HEK293 (cell line): ENCODE measurements at regions not wholly inside any gene's neighbourhood (a gene's known extent, or its start where the extent isn't known, plus 50 kb on each side); places are given as distances from the start of the nearest gene placed in this dataset.

Experiments
- CTCF ChIA-PET: fragments of 350-600 bp; formaldehyde crosslinking; extraction: SDS; loops from one replicate; lab custom pipeline; 2021; ENCODE audit warnings: antibody characterized with exemption; lab: Yijun Ruan, JAX
- POLR2A ChIA-PET: fragments of 300-600 bp; formaldehyde crosslinking; extraction: SDS; loops from one replicate; lab custom pipeline; 2020; ENCODE audit warnings: antibody characterized with exemption, inconsistent platforms; lab: Yijun Ruan, JAX
- H3K27ac ChIP-seq: fragments of 200-500 bp; sonication (Bioruptor generic); 2 replicates; pipeline ENCODE4 v1.5.1; 2014; ENCODE audit warnings: low read depth, low read length, control low read depth, inconsistent platforms; ENCODE audit errors: extremely low read depth
- H3K36me3 ChIP-seq, 2 experiments: fragments of 200-500 bp in 1 of 2; sonication (Bioruptor generic) in 1 of 2; 1 replicate in 1 of 2; 2 replicates in 1 of 2; pipeline ENCODE4 v1.5.1; 2014 to 2017; ENCODE audit warnings: inconsistent platforms in 2 of 2, low read length in 2 of 2; ENCODE audit not compliant: control insufficient read depth in 2 of 2, insufficient read depth in 1 of 2
- H3K4me1 ChIP-seq: fragments of 200-500 bp; sonication (Bioruptor generic); 2 replicates; pipeline ENCODE4 v1.5.1; 2014; ENCODE audit warnings: mild to moderate bottlenecking, low read length, inconsistent platforms; ENCODE audit not compliant: control insufficient read depth, insufficient read depth
- H3K4me3 ChIP-seq: 2 replicates; pipeline ENCODE4 v1.5.1; 2011; ENCODE audit warnings: low read depth, mild to moderate bottlenecking, control low read depth, low read length, moderate library complexity
- H3K9me3 ChIP-seq: fragments of 200-500 bp; sonication (Bioruptor generic); 2 replicates; pipeline ENCODE4 v1.5.1; 2014; ENCODE audit warnings: low read depth, low read length, inconsistent platforms; ENCODE audit not compliant: control insufficient read depth, insufficient read depth
- FEZF1 ChIP-seq: fragments of 450-650 bp; formaldehyde crosslinking; IDR thresholded peaks from 2 replicates; pipeline ENCODE4 v1.5.1; 2016; ENCODE audit warnings: missing biosample characterization, missing genetic modification characterization
- MYNN ChIP-seq: fragments of 450-650 bp; formaldehyde crosslinking; IDR thresholded peaks from 2 replicates; pipeline ENCODE4 v1.5.1; 2016; ENCODE audit warnings: missing biosample characterization, missing genetic modification characterization, borderline replicate concordance
- SP2 ChIP-seq: fragments of 450-650 bp; formaldehyde crosslinking; IDR thresholded peaks from 2 replicates; pipeline ENCODE4 v1.5.1; 2016; ENCODE audit warnings: missing biosample characterization, missing genetic modification characterization
- TCF7L2 ChIP-seq: IDR thresholded peaks from 2 replicates; pipeline ENCODE4 v1.6.1; 2011; ENCODE audit warnings: low read depth, mild to moderate bottlenecking, inconsistent platforms, low read length, moderate library complexity, borderline replicate concordance
- TSHZ1 ChIP-seq: fragments of 450-650 bp; formaldehyde crosslinking; IDR thresholded peaks from 2 replicates; pipeline ENCODE4 v1.5.1; 2016; ENCODE audit warnings: missing biosample characterization, missing genetic modification characterization, borderline replicate concordance
- YY1 ChIP-seq: fragments of 450-650 bp; formaldehyde crosslinking; IDR thresholded peaks from 2 replicates; pipeline ENCODE4 v1.5.1; 2018; ENCODE audit warnings: missing biosample characterization, missing genetic modification characterization
- ZBTB10 ChIP-seq: fragments of 450-650 bp; formaldehyde crosslinking; IDR thresholded peaks from 2 replicates; pipeline ENCODE4 v1.5.1; 2016; ENCODE audit warnings: missing biosample characterization, missing genetic modification characterization
- ZBTB20 ChIP-seq: fragments of 450-650 bp; formaldehyde crosslinking; IDR thresholded peaks from 2 replicates; pipeline ENCODE4 v1.5.1; 2016; ENCODE audit warnings: missing biosample characterization, missing genetic modification characterization
- ZBTB44 ChIP-seq: fragments of 450-650 bp; IDR thresholded peaks from 2 replicates; pipeline ENCODE4 v1.5.1; 2018; ENCODE audit warnings: missing biosample characterization, mild to moderate bottlenecking, missing genetic modification characterization
- ZBTB49 ChIP-seq: fragments of 450-650 bp; formaldehyde crosslinking; IDR thresholded peaks from 2 replicates; pipeline ENCODE4 v1.5.1; 2016; ENCODE audit warnings: missing biosample characterization, missing genetic modification characterization, low read depth
- ZBTB7A ChIP-seq: fragments of 450-650 bp; formaldehyde crosslinking; IDR thresholded peaks from 2 replicates; pipeline ENCODE4 v1.5.1; 2016; ENCODE audit warnings: low read depth, missing biosample characterization, missing genetic modification characterization
- ZEB2 ChIP-seq: fragments of 450-650 bp; formaldehyde crosslinking; IDR thresholded peaks from 2 replicates; pipeline ENCODE4 v1.5.1; 2016; ENCODE audit warnings: missing biosample characterization, missing genetic modification characterization
- ZIC2 ChIP-seq: fragments of 450-650 bp; formaldehyde crosslinking; IDR thresholded peaks from 2 replicates; pipeline ENCODE4 v1.5.1; 2016; ENCODE audit warnings: missing biosample characterization, missing genetic modification characterization
- ZNF121 ChIP-seq: fragments of 450-650 bp; formaldehyde crosslinking; IDR thresholded peaks from 2 replicates; pipeline ENCODE4 v1.5.1; 2016; ENCODE audit warnings: missing biosample characterization, missing genetic modification characterization
- ZNF174 ChIP-seq: fragments of 450-650 bp; formaldehyde crosslinking; IDR thresholded peaks from 2 replicates; pipeline ENCODE4 v1.5.0; 2017; ENCODE audit warnings: missing biosample characterization, mild to moderate bottlenecking, missing genetic modification characterization
- ZNF184 ChIP-seq: fragments of 450-650 bp; IDR thresholded peaks from 2 replicates; pipeline ENCODE4 v1.5.1; 2018; ENCODE audit warnings: missing biosample characterization, mild to moderate bottlenecking, missing genetic modification characterization
- ZNF214 ChIP-seq: fragments of 450-650 bp; formaldehyde crosslinking; IDR thresholded peaks from 2 replicates; pipeline ENCODE4 v1.5.1; 2017; ENCODE audit warnings: missing biosample characterization, mild to moderate bottlenecking, missing genetic modification characterization, borderline replicate concordance
- ZNF24 ChIP-seq: fragments of 450-650 bp; formaldehyde crosslinking; IDR thresholded peaks from 2 replicates; pipeline ENCODE4 v1.5.1; 2016; ENCODE audit warnings: missing biosample characterization, missing genetic modification characterization
- ZNF341 ChIP-seq: fragments of 450-650 bp; formaldehyde crosslinking; IDR thresholded peaks from 2 replicates; pipeline ENCODE4; 2016; ENCODE audit warnings: low read depth, missing biosample characterization, missing genetic modification characterization
- ZNF391 ChIP-seq: fragments of 450-650 bp; formaldehyde crosslinking; IDR thresholded peaks from 2 replicates; pipeline ENCODE4 v1.5.1; 2016; ENCODE audit warnings: low read depth, missing biosample characterization, missing genetic modification characterization, borderline replicate concordance
- ZNF423 ChIP-seq: fragments of 450-650 bp; formaldehyde crosslinking; IDR thresholded peaks from 2 replicates; pipeline ENCODE4 v1.5.1; 2016; ENCODE audit warnings: missing biosample characterization, missing genetic modification characterization
- ZNF473 ChIP-seq: fragments of 450-650 bp; formaldehyde crosslinking; IDR thresholded peaks from 2 replicates; pipeline ENCODE4 v1.5.1; 2017; ENCODE audit warnings: missing biosample characterization, missing genetic modification characterization
- ZNF544 ChIP-seq: fragments of 450-650 bp; formaldehyde crosslinking; IDR thresholded peaks from 2 replicates; pipeline ENCODE4 v1.5.0; 2017; ENCODE audit warnings: missing biosample characterization, missing genetic modification characterization
- ZNF610 ChIP-seq: fragments of 450-650 bp; formaldehyde crosslinking; IDR thresholded peaks from 2 replicates; pipeline ENCODE4 v1.5.1; 2016; ENCODE audit warnings: missing biosample characterization, missing genetic modification characterization, borderline replicate concordance
- ZNF621 ChIP-seq: fragments of 450-650 bp; formaldehyde crosslinking; IDR thresholded peaks from 2 replicates; pipeline ENCODE4 v1.5.1; 2017; ENCODE audit warnings: missing biosample characterization, missing genetic modification characterization
- ZNF626 ChIP-seq: fragments of 450-650 bp; sonication (Bioruptor Pico); formaldehyde crosslinking; IDR thresholded peaks from 2 replicates; pipeline ENCODE4 v1.5.1; 2018; ENCODE audit warnings: missing biosample characterization, missing genetic modification characterization, inconsistent platforms
- ZNF792 ChIP-seq: fragments of 450-650 bp; formaldehyde crosslinking; IDR thresholded peaks from 2 replicates; pipeline ENCODE4 v1.5.1; 2016; ENCODE audit warnings: missing biosample characterization, missing genetic modification characterization
- ZSCAN16 ChIP-seq: fragments of 450-650 bp; formaldehyde crosslinking; IDR thresholded peaks from 2 replicates; pipeline ENCODE4 v1.5.1; 2016; ENCODE audit warnings: missing biosample characterization, missing genetic modification characterization

- Histone ChIP-seq H3K4me1 (no peaks in the 10 kb centered on the region), H3K27ac (no peak overlapping the region), H3K9me3 (no peaks in the 10 kb centered on the region), H3K36me3 (no peaks in the 10 kb centered on the region), H3K4me3 (no peak overlapping the region)
- CTCF ChIA-PET, result no interaction called here
- TF ChIP-seq SP2 (no peak), ZNF391 (tag by site-specific recombination) (no peak), FEZF1 (no peak), ZNF473 (tag by site-specific recombination) (no peak), ZNF621 (tag by site-specific recombination) (no peak), ZIC2 (no peak), ZNF214 (tag by site-specific recombination) (no peak), ZNF341 (tag by site-specific recombination) (no peak), ZBTB49 (tag by site-specific recombination) (no peak), MYNN (tag by site-specific recombination) (no peak), ZNF792 (tag by site-specific recombination) (no peak), ZBTB10 (tag by site-specific recombination) (no peak), TCF7L2 (no peak), ZNF423 (no peak), ZNF610 (tag by site-specific recombination) (no peak), ZNF626 (tag by site-specific recombination) (no peak), ZBTB20 (tag by site-specific recombination) (no peak), ZNF121 (tag by site-specific recombination) (no peak), ZBTB44 (tag by site-specific recombination) (no peak)
- POLR2A ChIA-PET, result no interaction called here
These were observed 511.1 kb upstream of the MAP3K7 start for GRCh38 chr6:91098006-91098405.

- Histone ChIP-seq H3K36me3 (no peaks in the 10 kb centered on the region), H3K27ac (no peak overlapping the region), H3K4me1 (no peaks in the 10 kb centered on the region), H3K4me3 (no peak overlapping the region), H3K9me3 (no peaks in the 10 kb centered on the region)
- POLR2A ChIA-PET, result no interaction called here
- CTCF ChIA-PET, result interaction anchor here (0.5 to 1.8 kb wide), 2 partner anchors 16 to 54 kb away, joined by 4 to 7 read pairs; no protein-coding TSS in a partner anchor
- TF ChIP-seq ZEB2 (tag by site-specific recombination), result no peak
- TF ChIP-seq ZNF24, result no peak
- TF ChIP-seq ZNF610 (tag by site-specific recombination), result no peak
- TF ChIP-seq ZNF174 (tag by site-specific recombination), result no peak
- no peak for TF ChIP-seq ZNF544 (tag by site-specific recombination)
- no peak for TF ChIP-seq ZNF184 (tag by site-specific recombination)
- no peak for TF ChIP-seq ZBTB7A (tag by site-specific recombination)
- no peak for TF ChIP-seq ZSCAN16
- no peak for TF ChIP-seq TSHZ1 (tag by site-specific recombination)
- TF ChIP-seq YY1, result no peak
These were observed 510.5 kb upstream of the MAP3K7 start for GRCh38 chr6:91097364-91097763.
